HCT116 (cell line): ENCODE measurements at regions not wholly inside any gene's neighbourhood (a gene's known extent, or its start where the extent isn't known, plus 50 kb on each side); places are given as distances from the start of the nearest gene placed in this dataset.

ENCODE experiments used
- ATAC-seq: fragments of 200-7000 bp; cut with Tn5 transposase; 2 replicates; pipeline ENCODE4 v1.9.1; 2020; ENCODE audit warnings: mild to moderate bottlenecking, moderate library complexity
- BruUV-seq: library from RNA; stranded (reverse); fragments of 400-500 nt; replicated peaks from 2 replicates; lab custom pipeline; 2021; lab: Mats Ljungman, UMichigan
- CTCF ChIA-PET: fragments of 300-600 bp; sonication (Branson Sonifier 250); formaldehyde crosslinking; loops from one replicate; lab custom pipeline; 2021; ENCODE audit warnings: antibody characterized with exemption; lab: Charles Lee
- POLR2A ChIA-PET: fragments of 300-600, 350-600 bp; sonication (Branson Sonifier 250); formaldehyde crosslinking; loops from one replicate; lab custom pipeline; 2021; ENCODE audit warnings: antibody characterized with exemption; lab: Charles Lee
- RAD21 ChIA-PET, 2 experiments: fragments of 300-600 bp; sonication (Branson Sonifier 250); formaldehyde crosslinking; loops; one replicate each; lab custom pipeline; 2023; ENCODE audit warnings: low total read pairs in 2 of 2; ENCODE audit not compliant: uncharacterized antibody in 2 of 2, unreplicated experiment in 2 of 2, low non-redundant PET in 1 of 2; lab: Charles Lee
- DNase-seq: peaks from one replicate; pipeline ENCODE4 v3.0.0-alpha.2; 2010; ENCODE audit warnings: low read depth, low spot score
- H2AFZ ChIP-seq: fragments of 200-600 bp; shearing (Covaris generic), sonication (generic); 2 replicates; pipeline ENCODE4 v1.6.1; 2017; ENCODE audit warnings: low read depth, mixed run types, mixed read lengths, antibody characterized with exemption, low read length; ENCODE audit not compliant: poor library complexity, severe bottlenecking
- H3K27ac ChIP-seq: 2 replicates; pipeline ENCODE4 v1.5.1; 2012; ENCODE audit warnings: low read depth, low read length
- H3K27me3 ChIP-seq: fragments of 200-600 bp; sonication (generic); 2 replicates; pipeline ENCODE4 v1.6.1; 2016; ENCODE audit warnings: mixed run types, low read length, mixed read lengths; ENCODE audit not compliant: insufficient read depth
- H3K36me3 ChIP-seq, 2 experiments: fragments of 200-500 bp in 1 of 2; fragments of 200-600 bp in 1 of 2; sonication (Bioruptor generic) in 1 of 2; sonication (generic) in 1 of 2; 2 replicates each; pipeline versions ENCODE4 v1.5.1 to v1.6.1; 2014 to 2016; ENCODE audit warnings: low read length in 2 of 2, inconsistent platforms in 1 of 2, mixed read lengths in 1 of 2, mixed run types in 1 of 2; ENCODE audit not compliant: insufficient read depth in 2 of 2, control insufficient read depth in 1 of 2
- H3K4me1 ChIP-seq, 2 experiments: fragments of 200-600 bp in 1 of 2; sonication (generic) in 1 of 2; 2 replicates each; pipeline versions ENCODE4 v1.5.1 to v1.6.1; 2012 to 2017; ENCODE audit warnings: low read length in 2 of 2, inconsistent platforms in 1 of 2, mild to moderate bottlenecking in 1 of 2, mixed read lengths in 1 of 2, mixed run types in 1 of 2, moderate library complexity in 1 of 2; ENCODE audit not compliant: insufficient read depth in 2 of 2, control insufficient read depth in 1 of 2
- H3K4me2 ChIP-seq: fragments of 200-600 bp; sonication (generic); 2 replicates; pipeline ENCODE4 v1.6.1; 2017; ENCODE audit warnings: mixed run types, low read length, mixed read lengths
- H3K4me3 ChIP-seq, 2 experiments: fragments of 200-600 bp in 1 of 2; sonication (generic) in 1 of 2; replicated peaks in 1 of 2; 2 replicates each; pipeline ENCODE4 v1.5.1; 2011 to 2016; ENCODE audit warnings: low read length in 2 of 2, control low read depth in 1 of 2, low read depth in 1 of 2, mild to moderate bottlenecking in 1 of 2, mixed read lengths in 1 of 2, mixed run types in 1 of 2
- H3K79me2 ChIP-seq: fragments of 200-600 bp; sonication (generic); 2 replicates; pipeline ENCODE4 v1.6.1; 2017; ENCODE audit warnings: mild to moderate bottlenecking, mixed run types, low read length, moderate library complexity, mixed read lengths; ENCODE audit not compliant: insufficient read depth
- H3K9ac ChIP-seq: fragments of 200-600 bp; sonication (generic); 2 replicates; pipeline ENCODE4 v1.6.1; 2016; ENCODE audit warnings: low read length, mixed read lengths
- H3K9me2 ChIP-seq: fragments of 200-600 bp; sonication (generic), shearing (Covaris generic); 2 replicates; pipeline ENCODE4 v1.6.1; 2017; ENCODE audit warnings: mixed run types, mild to moderate bottlenecking, moderate library complexity; ENCODE audit not compliant: insufficient read depth
- H3K9me3 ChIP-seq, 2 experiments: fragments of 200-500 bp in 1 of 2; fragments of 200-600 bp in 1 of 2; sonication (Bioruptor generic) in 1 of 2; sonication (generic) in 1 of 2; 2 replicates each; pipeline ENCODE4 v1.6.1; 2014 to 2017; ENCODE audit warnings: low read length in 2 of 2, mixed read lengths in 2 of 2, inconsistent platforms in 1 of 2, low read depth in 1 of 2, mild to moderate bottlenecking in 1 of 2, mixed run types in 1 of 2, moderate library complexity in 1 of 2; ENCODE audit not compliant: control insufficient read depth in 1 of 2, insufficient read depth in 1 of 2
- H4K20me1 ChIP-seq: fragments of 200-600 bp; sonication (generic), shearing (Covaris generic); 2 replicates; pipeline ENCODE4 v1.6.1; 2017; ENCODE audit warnings: mixed run types, mild to moderate bottlenecking, moderate library complexity; ENCODE audit not compliant: insufficient read depth
- CBX3 ChIP-seq: IDR thresholded peaks from 2 replicates; pipeline ENCODE4 v1.6.1; 2012; ENCODE audit warnings: low read depth
- CEBPB ChIP-seq: IDR thresholded peaks from 2 replicates; pipeline ENCODE4 v1.6.1; 2012; ENCODE audit warnings: low read depth
- FOSL1 ChIP-seq: IDR thresholded peaks from 2 replicates; pipeline ENCODE4 v1.6.1; 2012; ENCODE audit warnings: low read depth
- JUND ChIP-seq: IDR thresholded peaks from 2 replicates; pipeline ENCODE4 v1.6.1; 2012
- POLR2AphosphoS5 ChIP-seq: IDR thresholded peaks from 2 replicates; pipeline ENCODE4 v1.6.1; 2011; ENCODE audit warnings: mild to moderate bottlenecking, low read depth, low read length, moderate library complexity
- RAD21 ChIP-seq: IDR thresholded peaks from 2 replicates; pipeline ENCODE4 v1.6.1; 2012; ENCODE audit warnings: low read depth, mild to moderate bottlenecking
- REST ChIP-seq: IDR thresholded peaks from 2 replicates; pipeline ENCODE4 v1.6.1; 2012; ENCODE audit warnings: low read depth
- SIN3A ChIP-seq: IDR thresholded peaks from 2 replicates; pipeline ENCODE4 v1.6.1; 2012; ENCODE audit warnings: low read depth
- SP1 ChIP-seq: IDR thresholded peaks from 2 replicates; pipeline ENCODE4 v1.6.1; 2012; ENCODE audit warnings: low read depth
- TCF7L2 ChIP-seq: IDR thresholded peaks from 2 replicates; pipeline ENCODE4 v1.7.0; 2011; ENCODE audit warnings: borderline replicate concordance, inconsistent platforms; ENCODE audit not compliant: insufficient read depth, insufficient read length; ENCODE audit errors: extremely low read depth
- YY1 ChIP-seq: IDR thresholded peaks from 2 replicates; pipeline ENCODE4 v1.6.1; 2011; ENCODE audit warnings: low read length, low read depth, moderate library complexity, mild to moderate bottlenecking; ENCODE audit not compliant: insufficient replicate concordance; ENCODE audit errors: extremely low read depth
- ZNF274 ChIP-seq: fragments of 200-500 bp; sonication (Bioruptor generic); IDR thresholded peaks from 2 replicates; pipeline ENCODE4 v1.6.1; 2014; ENCODE audit warnings: mild to moderate bottlenecking, low read depth, low read length, inconsistent platforms
- intact Hi-C: fragments of 100-400 bp; cut with micrococcal nuclease; formaldehyde crosslinking; loops from 2 replicates; pipeline ENCODE4 v1.10.0; 2022
- TF ChIP-seq, protein P1 (sequence below): IDR thresholded peaks from 2 replicates; pipeline ENCODE4 v1.6.1; 2012

- no peak overlapping the region for H3K27ac ChIP-seq
- no peaks in the 10 kb centered on the region for H4K20me1 ChIP-seq
- no TSS peak for BruUV-seq
- H3K27me3 ChIP-seq, result no peaks in the 10 kb centered on the region
- no peaks in the 10 kb centered on the region for H3K9me3 ChIP-seq
- ATAC-seq (no peak), DNase-seq (no peak)
- CTCF ChIA-PET, result no interaction called here
- H3K4me2 ChIP-seq, result no peak overlapping the region
- no peaks in the 10 kb centered on the region for H3K9me2 ChIP-seq
- no peak overlapping the region for H3K4me3 ChIP-seq
- POLR2A ChIA-PET, result no interaction called here
- intact Hi-C loops, result no loop called here
- no peaks in the 10 kb centered on the region for H3K79me2 ChIP-seq
- H3K36me3 ChIP-seq, result no peaks in the 10 kb centered on the region
- H2AFZ ChIP-seq, result peak overlapping the region; percentile 35
- TF ChIP-seq JUND (no peak), RAD21 (no peak), ZNF274 (no peak), CBX3 (no peak), YY1 (no peak), SIN3A (no peak), REST (no peak)
- TF ChIP-seq, protein P1, sequence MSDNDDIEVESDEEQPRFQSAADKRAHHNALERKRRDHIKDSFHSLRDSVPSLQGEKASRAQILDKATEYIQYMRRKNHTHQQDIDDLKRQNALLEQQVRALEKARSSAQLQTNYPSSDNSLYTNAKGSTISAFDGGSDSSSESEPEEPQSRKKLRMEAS, result no peak
- TF ChIP-seq, all 23 proteins: peak for 0
- H3K4me1 ChIP-seq, result no peaks in the 10 kb centered on the region
- no peak overlapping the region for H3K9ac ChIP-seq
- RAD21 ChIA-PET, result no interaction called here
Observed at GRCh38 chr3:145170121-145170520, 990.9 kb downstream of the PLOD2 start.

DNA sequence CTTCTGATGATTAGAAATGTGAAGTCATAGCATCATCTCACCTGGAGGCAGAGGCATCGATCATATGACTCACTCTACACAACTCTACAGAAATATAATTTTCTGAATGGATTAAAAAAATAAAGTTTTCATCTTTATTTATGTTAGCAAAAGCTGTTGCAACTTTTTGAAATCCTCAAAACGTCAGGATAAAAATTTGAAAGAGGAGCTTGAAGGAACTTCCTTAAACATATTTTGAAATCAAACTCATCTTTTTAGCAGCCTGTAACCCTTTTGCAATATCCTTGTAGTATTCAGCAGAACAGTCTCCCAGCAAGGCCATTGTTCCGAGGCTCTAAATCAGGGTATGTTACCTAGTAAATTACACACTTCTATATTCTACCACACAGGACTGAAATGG is 985.4 kb downstream of the PLOD2 start:
- Histone ChIP-seq H3K9ac (no peak overlapping the region), H3K4me1 (no peaks in the 10 kb centered on the region), H3K27ac (no peak overlapping the region), H3K4me3 (no peak overlapping the region), H3K79me2 (no peaks in the 10 kb centered on the region), H4K20me1 (no peaks in the 10 kb centered on the region), H3K36me3 (no peaks in the 10 kb centered on the region), H3K27me3 (no peaks in the 10 kb centered on the region), H3K4me2 (no peak overlapping the region), H3K9me3 (no peaks in the 10 kb centered on the region), H2AFZ (no peak overlapping the region), H3K9me2 (no peaks in the 10 kb centered on the region)
- ATAC-seq, result no peak
- BruUV-seq, result no TSS peak
- no peak for DNase-seq
- POLR2A ChIA-PET, result no interaction called here
- CTCF ChIA-PET, result no interaction called here
- intact Hi-C loops, result no loop called here
- RAD21 ChIA-PET, result no interaction called here
- TF ChIP-seq CEBPB, result no peak
- TF ChIP-seq FOSL1, result no peak
- TF ChIP-seq CBX3, result no peak
- TF ChIP-seq TCF7L2, result no peak
- no peak for TF ChIP-seq SP1
- TF ChIP-seq POLR2AphosphoS5, result no peak
- TF ChIP-seq REST, result no peak
